Retinal pigment epithelial cell (primary cell): ENCODE measurements at regions not wholly inside any gene's neighbourhood (a gene's known extent, or its start where the extent isn't known, plus 50 kb on each side); places are given as distances from the start of the nearest gene placed in this dataset.

ENCODE experiments used
- DNase-seq: peaks from one replicate; pipeline ENCODE4 v3.0.0-alpha.2; 2010; ENCODE audit warnings: low read depth
- H3K4me3 ChIP-seq: 2 replicates; pipeline ENCODE4 v1.5.1; 2011; ENCODE audit warnings: mild to moderate bottlenecking, low read length, control low read depth, moderate library complexity
- TF ChIP-seq, protein P1 (sequence below): conservative IDR thresholded peaks from 2 replicates; pipeline ENCODE4 v1.5.1; 2011; ENCODE audit warnings: low read depth, low read length, control low read depth, inconsistent platforms

DNA sequence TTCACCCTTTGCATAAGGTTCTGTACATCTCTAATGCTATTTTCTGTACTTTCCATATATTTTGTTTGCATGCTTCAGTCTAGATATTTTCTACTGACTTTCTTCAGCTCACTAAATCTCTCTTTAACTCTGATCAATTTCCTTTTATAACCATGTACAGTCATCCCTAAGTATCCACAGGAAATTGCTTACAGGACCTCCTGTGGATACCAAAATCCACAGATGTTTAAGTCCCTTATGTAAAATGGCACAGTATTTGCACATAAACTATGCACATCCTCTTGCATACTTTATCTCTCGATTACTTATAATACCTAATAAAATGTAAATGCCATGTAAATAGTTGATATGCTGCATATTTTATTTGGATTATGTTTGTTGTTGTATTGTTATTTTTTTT is 442.1 kb downstream of the TLE4 start:
- H3K4me3 ChIP-seq: no peak overlapping the region
- TF ChIP-seq, protein P1, sequence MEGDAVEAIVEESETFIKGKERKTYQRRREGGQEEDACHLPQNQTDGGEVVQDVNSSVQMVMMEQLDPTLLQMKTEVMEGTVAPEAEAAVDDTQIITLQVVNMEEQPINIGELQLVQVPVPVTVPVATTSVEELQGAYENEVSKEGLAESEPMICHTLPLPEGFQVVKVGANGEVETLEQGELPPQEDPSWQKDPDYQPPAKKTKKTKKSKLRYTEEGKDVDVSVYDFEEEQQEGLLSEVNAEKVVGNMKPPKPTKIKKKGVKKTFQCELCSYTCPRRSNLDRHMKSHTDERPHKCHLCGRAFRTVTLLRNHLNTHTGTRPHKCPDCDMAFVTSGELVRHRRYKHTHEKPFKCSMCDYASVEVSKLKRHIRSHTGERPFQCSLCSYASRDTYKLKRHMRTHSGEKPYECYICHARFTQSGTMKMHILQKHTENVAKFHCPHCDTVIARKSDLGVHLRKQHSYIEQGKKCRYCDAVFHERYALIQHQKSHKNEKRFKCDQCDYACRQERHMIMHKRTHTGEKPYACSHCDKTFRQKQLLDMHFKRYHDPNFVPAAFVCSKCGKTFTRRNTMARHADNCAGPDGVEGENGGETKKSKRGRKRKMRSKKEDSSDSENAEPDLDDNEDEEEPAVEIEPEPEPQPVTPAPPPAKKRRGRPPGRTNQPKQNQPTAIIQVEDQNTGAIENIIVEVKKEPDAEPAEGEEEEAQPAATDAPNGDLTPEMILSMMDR: no peak
- no peak for DNase-seq

DNA sequence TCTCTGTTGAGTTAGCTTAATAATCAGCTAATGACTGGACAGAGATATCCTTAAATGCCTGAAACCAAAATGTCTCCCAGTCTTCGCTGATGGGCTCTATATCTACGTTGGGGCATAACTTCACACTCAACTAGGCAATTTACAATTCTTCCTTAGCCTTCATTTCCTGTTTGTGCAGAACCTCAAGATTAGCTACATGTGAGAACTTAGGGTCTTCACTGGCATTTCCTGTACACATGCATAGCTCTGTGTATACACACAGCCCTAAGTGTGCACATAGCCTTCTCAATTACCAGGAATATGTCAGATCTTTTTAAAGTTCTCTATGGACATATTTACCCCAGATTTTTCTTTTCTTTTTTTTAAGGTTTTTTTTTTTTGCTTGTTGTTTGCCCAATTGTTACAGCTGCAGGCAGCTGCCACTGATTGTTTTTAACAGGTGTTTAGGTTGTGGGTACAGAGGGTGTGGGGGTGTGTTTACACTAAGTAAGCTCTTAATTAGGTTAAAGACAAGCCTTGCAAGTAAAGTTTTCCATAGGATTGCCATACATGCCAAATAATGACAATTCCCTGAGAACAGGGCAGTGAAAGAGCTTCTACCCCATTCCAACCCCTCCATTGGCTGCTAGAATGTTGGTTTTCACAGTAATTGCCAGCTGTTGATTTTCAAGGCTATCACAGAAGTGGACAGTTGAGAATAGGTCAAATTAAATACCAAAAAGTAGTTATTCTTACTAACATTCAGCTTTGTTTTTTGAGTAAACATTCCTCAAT is 441.0 kb downstream of the TLE4 start:
- no peak for DNase-seq
- no peak overlapping the region for H3K4me3 ChIP-seq
- TF ChIP-seq, protein P1: no peak

DNA sequence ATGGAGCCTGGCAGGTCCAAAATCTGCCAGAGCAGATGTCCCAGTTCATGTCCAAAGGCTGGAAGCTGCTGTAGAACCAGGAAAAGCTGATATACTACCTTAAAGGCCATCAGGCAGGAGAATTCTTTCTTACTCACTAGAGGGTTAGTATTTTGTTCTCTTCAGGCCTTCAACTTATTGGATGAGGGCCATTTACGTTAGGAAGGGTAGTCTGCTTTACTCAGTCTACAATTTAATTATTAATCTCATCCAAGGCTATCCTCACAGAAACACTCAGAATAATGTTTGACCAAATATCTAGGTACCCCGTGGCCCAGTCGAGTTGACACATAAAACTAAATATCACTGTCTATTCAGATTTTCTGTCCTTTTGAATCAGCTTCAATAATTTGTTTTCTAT is 437.4 kb downstream of the TLE4 start:
- no peak overlapping the region for H3K4me3 ChIP-seq
- no peak for DNase-seq
- TF ChIP-seq, protein P1: no peak

DNA sequence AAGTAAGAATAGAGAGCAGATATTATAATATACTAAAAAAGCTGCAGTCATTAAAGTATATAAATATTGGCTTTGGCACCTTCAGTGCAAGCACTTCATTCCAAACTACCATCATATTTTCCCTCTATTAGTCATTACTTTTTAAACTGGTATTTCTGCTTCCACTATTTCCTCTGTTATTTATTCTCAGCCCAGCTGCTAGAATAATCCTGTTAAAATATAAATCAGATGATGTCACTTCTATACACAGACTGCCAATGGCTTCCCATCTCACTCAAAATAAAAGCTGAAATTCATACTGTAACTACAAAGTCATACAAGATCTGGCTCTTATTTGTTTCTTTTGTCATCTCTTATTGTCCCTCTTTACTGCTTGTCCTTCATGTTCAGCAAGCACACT is 432.9 kb downstream of the TLE4 start:
- no peak overlapping the region for H3K4me3 ChIP-seq
- TF ChIP-seq, protein P1: no peak
- no peak for DNase-seq

DNA sequence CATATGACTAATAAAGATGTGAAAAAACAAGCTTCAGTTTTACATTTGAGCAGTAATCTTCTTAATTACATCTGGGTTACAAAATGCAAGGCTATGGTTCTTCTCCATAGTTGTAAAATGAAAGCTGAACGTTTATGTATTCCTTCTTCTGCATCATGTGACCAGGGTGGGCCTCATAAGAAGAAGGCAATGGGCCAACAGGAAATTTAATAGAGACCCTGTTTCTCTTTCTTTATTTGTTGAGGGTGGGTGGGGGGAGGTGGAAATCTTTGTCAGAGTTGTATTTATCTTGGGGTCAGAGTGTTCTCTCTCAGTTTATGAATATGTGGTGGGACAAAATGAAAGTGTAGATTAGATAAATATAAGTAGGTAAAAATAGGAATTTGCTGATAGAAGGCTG is 418.8 kb downstream of the TLE4 start:
- DNase-seq: no peak
- TF ChIP-seq, protein P1: no peak
- no peak overlapping the region for H3K4me3 ChIP-seq

DNA sequence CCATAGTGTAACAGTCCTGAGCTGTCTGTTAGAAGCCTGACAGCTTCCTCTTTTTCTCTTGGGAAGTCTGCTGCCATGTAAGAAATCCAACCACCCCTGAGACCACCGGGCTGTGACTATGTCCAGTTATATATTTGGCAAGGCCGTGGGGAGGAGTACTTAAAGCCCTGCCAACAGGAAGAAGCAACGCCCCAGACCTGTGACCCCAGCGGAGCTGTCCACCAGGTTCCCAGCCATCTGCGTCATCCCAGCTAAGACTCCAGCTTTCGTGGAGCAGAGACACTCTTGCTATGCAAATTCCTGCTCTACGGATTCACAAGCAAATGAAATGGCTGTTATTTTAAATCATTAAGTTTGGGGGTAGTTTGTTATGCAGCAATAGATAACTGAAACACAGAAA is 417.3 kb downstream of the TLE4 start:
- DNase-seq: no peak
- H3K4me3 ChIP-seq: no peak overlapping the region
- TF ChIP-seq, protein P1: no peak

DNA sequence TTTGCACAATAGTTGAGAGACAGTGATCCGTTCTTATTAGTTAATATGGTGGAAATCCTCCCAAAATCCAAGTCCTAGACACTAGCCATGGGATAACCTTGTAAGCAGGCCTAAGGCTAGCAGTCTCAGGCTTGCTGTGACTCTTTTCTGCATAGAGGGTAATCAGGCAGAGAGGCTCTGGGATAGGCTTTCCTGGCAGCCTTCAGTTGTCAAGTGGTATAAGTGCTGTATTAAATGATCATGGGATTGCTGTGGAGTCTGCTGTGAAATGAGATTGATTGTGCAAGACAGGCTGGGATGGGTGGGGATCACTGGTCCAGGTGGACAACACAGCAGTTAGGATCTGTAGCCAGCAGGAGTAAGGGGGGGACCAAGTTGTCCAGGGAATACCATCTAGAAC is 416.4 kb downstream of the TLE4 start:
- H3K4me3 ChIP-seq: no peak overlapping the region
- TF ChIP-seq, protein P1: no peak
- no peak for DNase-seq
